ENCODE measurements at regions not wholly inside any gene's neighbourhood (a gene's known extent, or its start where the extent isn't known, plus 50 kb on each side); places are given as distances from the start of the nearest gene placed in this dataset.

DNA sequence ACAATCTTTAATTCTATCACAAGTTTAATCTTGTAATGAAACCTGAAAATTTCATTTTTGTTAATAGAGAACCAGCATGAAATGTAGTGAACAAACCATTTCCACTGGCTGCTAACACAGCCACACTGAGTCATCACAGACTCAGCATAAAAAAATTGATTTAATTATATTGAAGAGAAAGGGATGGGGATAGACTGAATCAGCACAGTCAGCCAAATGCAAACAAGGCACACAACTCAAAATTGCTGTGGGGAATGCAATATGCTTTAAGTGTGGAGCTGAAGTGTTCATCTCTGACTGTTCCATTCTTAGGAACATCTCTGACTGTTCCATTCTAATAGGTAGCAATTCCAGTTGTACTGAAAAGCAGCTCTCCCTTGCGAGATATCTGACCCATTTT, 299.8 kb downstream of the MRPL39 start:
- Histone ChIP-seq H3K79me1 (ENCODE audit: low read length) (no peaks in the 10 kb centered on the region), H3K4me2 (ENCODE audit: low read length) (no peak overlapping the region), H4K8ac (ENCODE audit: low read depth, low read length) (no peak overlapping the region), H3K14ac (ENCODE audit: low read length) (no peak overlapping the region), H3K9me3 (ENCODE audit: insufficient read depth, low read depth, low read length) (peaks cover 5% of the 10 kb centered on the region), H3K79me2 (ENCODE audit: control insufficient read depth, insufficient read depth, low read length, poor library complexity) (no peaks in the 10 kb centered on the region), H3K36me3 (ENCODE audit: control insufficient read depth in 1 of 2, insufficient read depth in 2 of 2, low read length in 2 of 2) (no peaks in the 10 kb centered on the region), H4K91ac (ENCODE audit: low read depth, low read length) (no peak overlapping the region), H2BK120ac (ENCODE audit: insufficient read depth, low read length, poor library complexity) (no peak overlapping the region), H3K27me3 (ENCODE audit: insufficient read depth, low read length) (no peaks in the 10 kb centered on the region), H3K9ac (ENCODE audit: low read length) (no peak overlapping the region), H2BK5ac (ENCODE audit: low read depth, low read length, poor library complexity) (no peak overlapping the region), H3K4me1 (ENCODE audit: control insufficient read depth in 1 of 2, insufficient read depth in 2 of 2, low read length in 2 of 2) (no peaks in the 10 kb centered on the region), H3K23ac (ENCODE audit: low read length) (no peak overlapping the region), H2AK5ac (ENCODE audit: low read length) (no peak overlapping the region), H4K12ac (ENCODE audit: low read depth, low read length) (no peak overlapping the region), H2BK12ac (ENCODE audit: low read length) (no peak overlapping the region), H3K4ac (ENCODE audit: low read depth, low read length) (no peak overlapping the region), H2AFZ (ENCODE audit: insufficient read depth, low read length, poor library complexity) (no peak overlapping the region), H3K18ac (ENCODE audit: low read length) (no peak overlapping the region), H3K27ac (ENCODE audit: low read depth, low read length) (no peak overlapping the region), H3K4me3 (ENCODE audit: low read depth, low read length) (no peak overlapping the region)
- no peak for DNase-seq
- WGBS (ENCODE audit: extremely low coverage, insufficient coverage, insufficient read length): no CpG with 5 or more reads among the region's 1 CpG

DNA sequence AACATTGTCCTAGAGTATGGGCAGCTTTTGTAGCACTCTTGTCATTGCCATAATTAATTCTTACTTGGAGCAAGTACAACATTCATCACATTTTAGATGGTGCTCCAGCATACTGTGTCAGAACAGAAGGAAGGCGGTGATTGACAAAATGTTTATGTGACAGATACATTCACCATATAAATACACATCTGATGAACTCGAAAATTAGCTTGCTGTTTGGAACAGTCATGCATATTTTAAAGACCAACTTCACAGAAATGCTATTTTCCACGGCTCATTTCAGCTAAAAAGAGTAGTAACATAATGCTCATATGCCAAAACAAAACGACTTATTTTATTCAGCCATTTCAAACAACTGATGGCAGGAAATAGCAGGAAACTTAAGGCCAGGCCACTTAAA, 302.7 kb downstream of the MRPL39 start:
- Histone ChIP-seq H4K91ac (ENCODE audit: low read depth, low read length) (no peak overlapping the region), H3K79me2 (ENCODE audit: control insufficient read depth, insufficient read depth, low read length, poor library complexity) (no peaks in the 10 kb centered on the region), H2AK5ac (ENCODE audit: low read length) (no peak overlapping the region), H3K18ac (ENCODE audit: low read length) (no peak overlapping the region), H4K8ac (ENCODE audit: low read depth, low read length) (no peak overlapping the region), H3K4me1 (ENCODE audit: control insufficient read depth in 1 of 2, insufficient read depth in 2 of 2, low read length in 2 of 2) (no peaks in the 10 kb centered on the region), H3K14ac (ENCODE audit: low read length) (no peak overlapping the region), H3K36me3 (ENCODE audit: control insufficient read depth in 1 of 2, insufficient read depth in 2 of 2, low read length in 2 of 2) (no peaks in the 10 kb centered on the region), H3K27ac (ENCODE audit: low read depth, low read length) (no peak overlapping the region), H3K27me3 (ENCODE audit: insufficient read depth, low read length) (no peaks in the 10 kb centered on the region), H3K9ac (ENCODE audit: low read length) (no peak overlapping the region), H2BK12ac (ENCODE audit: low read length) (no peak overlapping the region), H4K12ac (ENCODE audit: low read depth, low read length) (no peak overlapping the region), H3K23ac (ENCODE audit: low read length) (no peak overlapping the region), H3K4ac (ENCODE audit: low read depth, low read length) (no peak overlapping the region), H3K4me3 (ENCODE audit: low read depth, low read length) (no peak overlapping the region), H3K79me1 (ENCODE audit: low read length) (no peaks in the 10 kb centered on the region), H2AFZ (ENCODE audit: insufficient read depth, low read length, poor library complexity) (no peak overlapping the region), H2BK120ac (ENCODE audit: insufficient read depth, low read length, poor library complexity) (no peak overlapping the region), H3K9me3 (ENCODE audit: insufficient read depth, low read depth, low read length) (peaks cover 5% of the 10 kb centered on the region), H2BK5ac (ENCODE audit: low read depth, low read length, poor library complexity) (no peak overlapping the region), H3K4me2 (ENCODE audit: low read length) (no peak overlapping the region)
- no peak for DNase-seq
- WGBS (ENCODE audit: extremely low coverage, insufficient coverage, insufficient read length): no CpG with 5 or more reads among the region's 4 CpGs

DNA sequence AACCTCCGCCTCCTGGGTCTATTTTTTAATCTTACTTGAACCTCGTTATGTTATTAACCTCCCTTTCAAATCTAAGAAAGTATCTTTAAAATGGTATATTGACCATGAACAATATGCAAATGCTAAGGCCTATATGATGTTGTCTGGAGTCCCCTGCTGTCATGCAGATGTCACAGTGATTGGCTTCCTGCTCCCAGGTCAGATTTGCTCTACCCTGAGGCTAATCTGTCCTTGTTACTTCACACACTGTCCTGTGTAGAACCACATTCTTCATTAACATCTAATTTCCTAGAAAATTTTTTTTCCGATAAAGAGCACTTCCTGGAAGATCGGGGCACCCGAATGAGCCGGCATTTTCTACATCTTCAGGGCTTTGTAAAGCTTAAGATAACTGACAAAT, 306.6 kb downstream of the MRPL39 start:
- no CpG with 5 or more reads among the region's 6 CpGs for WGBS (ENCODE audit: extremely low coverage, insufficient coverage, insufficient read length)

DNA sequence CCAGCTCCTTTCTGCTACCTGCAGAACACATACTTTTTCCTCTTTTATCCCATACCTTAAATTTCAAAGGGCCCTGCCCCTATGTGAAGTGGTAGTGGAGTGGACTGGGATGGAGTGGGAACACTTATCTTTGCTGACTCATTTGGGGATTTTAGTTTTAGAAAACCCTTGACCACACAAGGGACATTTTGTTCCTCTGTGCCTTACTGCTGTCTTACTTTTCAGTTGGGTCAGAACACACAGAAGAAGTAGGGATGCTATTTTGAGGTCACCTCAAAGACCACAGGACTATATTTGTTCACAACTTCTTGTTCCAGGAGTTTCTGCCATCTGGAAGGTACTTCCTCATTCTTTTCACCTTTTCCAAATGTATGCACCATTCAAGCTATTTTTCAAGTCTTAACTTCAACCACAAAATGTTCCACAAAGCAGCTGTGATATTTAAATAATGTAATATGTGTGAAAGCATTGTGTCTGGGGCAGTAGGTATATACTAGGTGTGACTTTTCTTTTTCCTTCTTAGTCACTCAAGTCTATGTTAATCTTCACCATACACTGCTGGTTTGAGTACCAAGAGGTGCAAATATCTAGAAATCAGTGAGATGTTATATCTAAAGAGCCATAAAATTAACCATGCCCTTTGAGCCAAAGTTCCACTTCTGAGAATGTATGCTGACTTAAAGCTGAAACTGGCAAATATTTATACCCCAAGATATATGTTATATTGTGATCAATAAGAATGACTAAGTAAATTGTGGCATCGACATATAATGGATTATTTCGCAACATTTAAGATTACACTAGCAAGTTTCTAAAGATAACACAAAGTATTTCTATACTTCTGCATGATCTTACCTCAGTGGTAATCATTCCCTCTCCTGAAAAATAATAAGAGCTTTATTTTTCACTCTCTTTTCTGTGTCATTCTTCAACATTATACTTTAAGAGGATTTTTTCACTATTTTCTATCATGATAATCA, 308.5 kb downstream of the MRPL39 start:
- Histone ChIP-seq H3K9me3 (ENCODE audit: insufficient read depth, low read depth, low read length) (no peaks in the 10 kb centered on the region), H4K12ac (ENCODE audit: low read depth, low read length) (no peak overlapping the region)

More for the DNA sequence above, 306.6 kb downstream of the MRPL39 start:
- H4K12ac ChIP-seq (ENCODE audit: low read depth, low read length): no peak overlapping the region
- no peak overlapping the region for H3K14ac ChIP-seq (ENCODE audit: low read length)
- H4K8ac ChIP-seq (ENCODE audit: low read depth, low read length): no peak overlapping the region
- H2AFZ ChIP-seq (ENCODE audit: insufficient read depth, low read length, poor library complexity): no peak overlapping the region
- H3K4ac ChIP-seq (ENCODE audit: low read depth, low read length): no peak overlapping the region
- H3K4me2 ChIP-seq (ENCODE audit: low read length): no peak overlapping the region
- H4K91ac ChIP-seq (ENCODE audit: low read depth, low read length): no peak overlapping the region
- no peaks in the 10 kb centered on the region for H3K36me3 ChIP-seq (ENCODE audit: control insufficient read depth in 1 of 2, insufficient read depth in 2 of 2, low read length in 2 of 2)
- H3K79me1 ChIP-seq (ENCODE audit: low read length): no peaks in the 10 kb centered on the region
- no peaks in the 10 kb centered on the region for H3K4me1 ChIP-seq (ENCODE audit: control insufficient read depth in 1 of 2, insufficient read depth in 2 of 2, low read length in 2 of 2)
- H3K9ac ChIP-seq (ENCODE audit: low read length): no peak overlapping the region
- H2BK5ac ChIP-seq (ENCODE audit: low read depth, low read length, poor library complexity): no peak overlapping the region
- no peaks in the 10 kb centered on the region for H3K27me3 ChIP-seq (ENCODE audit: insufficient read depth, low read length)
- no peak overlapping the region for H2AK5ac ChIP-seq (ENCODE audit: low read length)
- H2BK12ac ChIP-seq (ENCODE audit: low read length): no peak overlapping the region
- H2BK120ac ChIP-seq (ENCODE audit: insufficient read depth, low read length, poor library complexity): no peak overlapping the region
- no peak overlapping the region for H3K18ac ChIP-seq (ENCODE audit: low read length)
- no peak overlapping the region for H3K23ac ChIP-seq (ENCODE audit: low read length)
- H3K27ac ChIP-seq (ENCODE audit: low read depth, low read length): no peak overlapping the region
- no peaks in the 10 kb centered on the region for H3K79me2 ChIP-seq (ENCODE audit: control insufficient read depth, insufficient read depth, low read length, poor library complexity)
- H3K4me3 ChIP-seq (ENCODE audit: low read depth, low read length): no peak overlapping the region
- H3K9me3 ChIP-seq (ENCODE audit: insufficient read depth, low read depth, low read length): no peaks in the 10 kb centered on the region
- no peak for DNase-seq

More for the DNA sequence above, 308.5 kb downstream of the MRPL39 start:
- Histone ChIP-seq H2AK5ac (ENCODE audit: low read length) (no peak overlapping the region), H3K14ac (ENCODE audit: low read length) (no peak overlapping the region), H3K9ac (ENCODE audit: low read length) (no peak overlapping the region), H4K8ac (ENCODE audit: low read depth, low read length) (no peak overlapping the region), H2AFZ (ENCODE audit: insufficient read depth, low read length, poor library complexity) (no peak overlapping the region), H3K79me2 (ENCODE audit: control insufficient read depth, insufficient read depth, low read length, poor library complexity) (no peaks in the 10 kb centered on the region), H3K4me1 (ENCODE audit: control insufficient read depth in 1 of 2, insufficient read depth in 2 of 2, low read length in 2 of 2) (no peaks in the 10 kb centered on the region), H4K91ac (ENCODE audit: low read depth, low read length) (no peak overlapping the region), H3K4me2 (ENCODE audit: low read length) (no peak overlapping the region), H3K4me3 (ENCODE audit: low read depth, low read length) (no peak overlapping the region), H2BK12ac (ENCODE audit: low read length) (no peak overlapping the region), H2BK5ac (ENCODE audit: low read depth, low read length, poor library complexity) (no peak overlapping the region), H3K36me3 (ENCODE audit: control insufficient read depth in 1 of 2, insufficient read depth in 2 of 2, low read length in 2 of 2) (no peaks in the 10 kb centered on the region), H3K27me3 (ENCODE audit: insufficient read depth, low read length) (no peaks in the 10 kb centered on the region), H3K27ac (ENCODE audit: low read depth, low read length) (no peak overlapping the region), H3K79me1 (ENCODE audit: low read length) (no peaks in the 10 kb centered on the region), H3K23ac (ENCODE audit: low read length) (no peak overlapping the region), H2BK120ac (ENCODE audit: insufficient read depth, low read length, poor library complexity) (no peak overlapping the region), H3K18ac (ENCODE audit: low read length) (no peak overlapping the region), H3K4ac (ENCODE audit: low read depth, low read length) (no peak overlapping the region)
- no peak for DNase-seq
- no CpG with 5 or more reads among the region's 2 CpGs for WGBS (ENCODE audit: extremely low coverage, insufficient coverage, insufficient read length)
